Colonic mucosa (tissue), 4 donors: ENCODE measurements at regions not wholly inside any gene's neighbourhood (a gene's known extent, or its start where the extent isn't known, plus 50 kb on each side); places are given as distances from the start of the nearest gene placed in this dataset.

Experiments
- DNase-seq: peaks from one replicate; pipeline ENCODE4 v3.0.0-alpha.2; 2020
- H3K27ac ChIP-seq: fragments of 200-600 bp; one replicate; pipeline ENCODE4 v1.8.0; 2021
- H3K27me3 ChIP-seq: fragments of 200-600 bp; one replicate; pipeline ENCODE4 v1.8.0; 2021
- H3K36me3 ChIP-seq: fragments of 200-600 bp; one replicate; pipeline ENCODE4 v1.8.0; 2021
- H3K4me1 ChIP-seq: fragments of 200-600 bp; one replicate; pipeline ENCODE4 v1.8.0; 2021; ENCODE audit warnings: mild to moderate bottlenecking
- H3K4me3 ChIP-seq: fragments of 200-600 bp; one replicate; pipeline ENCODE4 v1.8.0; 2021
- H3K9ac ChIP-seq, 2 donors: one replicate each; pipeline ENCODE4 v1.7.0; 2013; ENCODE audit warnings: control low read depth in 2 of 2, low read depth in 2 of 2, low read length in 2 of 2
- H3K9me3 ChIP-seq: fragments of 200-600 bp; one replicate; pipeline ENCODE4 v1.8.0; 2021
- CTCF ChIP-seq: fragments of 200-600 bp; IDR thresholded peaks from one replicate; pipeline ENCODE4 v1.8.0; 2022; ENCODE audit warnings: antibody characterized with exemption, mild to moderate bottlenecking
- intact Hi-C: fragments of 100-400 bp; cut with DNase I; formaldehyde crosslinking; loops from one replicate; pipeline ENCODE4 v1.14.1; 2022
- donor health status: healthy.
- donor health status: DM: no; HTN: no; CAD: no.
- donor health status: DM: no; HTN: no; CAD: no.

- no peak for DNase-seq
- Histone ChIP-seq H3K4me1 (no peaks in the 10 kb centered on the region), H3K9ac (no peak overlapping the region), H3K9me3 (no peaks in the 10 kb centered on the region), H3K4me3 (no peak overlapping the region), H3K27ac (no peak overlapping the region), H3K27me3 (no peaks in the 10 kb centered on the region), H3K36me3 (no peaks in the 10 kb centered on the region)
- TF ChIP-seq CTCF = no peak
- intact Hi-C loops = no loop called here
Measured at GRCh38 chr3:4220065-4220464, 83.1 kb upstream of the SETMAR start.

DNA sequence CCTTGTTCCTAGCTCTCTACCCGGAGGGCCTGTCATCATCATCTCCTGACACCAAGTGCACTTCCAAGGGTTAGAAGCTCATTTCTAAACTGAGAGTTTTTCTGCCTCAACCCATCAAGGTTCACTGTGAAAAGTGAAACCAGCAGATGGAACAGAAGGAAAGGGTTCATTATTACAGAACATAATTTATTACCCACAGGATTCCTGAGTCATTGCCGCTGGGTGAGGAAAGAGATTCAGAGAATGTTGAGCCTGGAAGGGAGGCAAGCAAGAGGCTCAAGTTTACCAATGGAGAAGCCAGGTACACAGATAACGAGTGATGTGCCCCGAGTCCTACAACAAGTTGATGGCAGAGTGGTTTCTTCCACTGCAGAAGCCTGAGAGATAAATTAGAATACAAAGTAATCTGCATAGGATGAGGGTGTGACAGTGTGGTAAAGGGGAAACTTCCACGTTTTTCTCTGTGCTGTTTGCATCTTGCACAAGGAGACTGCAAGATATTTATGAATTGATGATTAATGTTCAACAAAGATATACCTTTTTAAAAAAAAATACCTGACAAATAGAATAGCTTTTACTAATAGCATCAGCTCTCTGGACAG lies 80.5 kb upstream of the SETMAR start:
- no peaks in the 10 kb centered on the region for H3K4me1 ChIP-seq
- no peak overlapping the region for H3K27ac ChIP-seq
- H3K9me3 ChIP-seq = no peaks in the 10 kb centered on the region
- intact Hi-C loops = no loop called here
- H3K9ac ChIP-seq = no peak overlapping the region
- no peaks in the 10 kb centered on the region for H3K36me3 ChIP-seq
- no peaks in the 10 kb centered on the region for H3K27me3 ChIP-seq
- TF ChIP-seq CTCF = no peak
- DNase-seq = no peak
- no peak overlapping the region for H3K4me3 ChIP-seq

- Histone ChIP-seq H3K36me3 (no peaks in the 10 kb centered on the region), H3K4me3 (no peak overlapping the region), H3K4me1 (no peaks in the 10 kb centered on the region), H3K27me3 (no peaks in the 10 kb centered on the region), H3K27ac (no peak overlapping the region), H3K9me3 (no peaks in the 10 kb centered on the region), H3K9ac (no peak overlapping the region)
- intact Hi-C loops = no loop called here
- no peak for DNase-seq
- TF ChIP-seq CTCF = no peak
Measured at GRCh38 chr3:4223777-4224176, 79.4 kb upstream of the SETMAR start.

GRCh38 chr3:4224331-4224730 lies 78.8 kb upstream of the SETMAR start:
- H3K27ac ChIP-seq = no peak overlapping the region
- no peaks in the 10 kb centered on the region for H3K4me1 ChIP-seq
- no peaks in the 10 kb centered on the region for H3K27me3 ChIP-seq
- H3K36me3 ChIP-seq = no peaks in the 10 kb centered on the region
- no peak overlapping the region for H3K9ac ChIP-seq
- H3K4me3 ChIP-seq = no peak overlapping the region
- H3K9me3 ChIP-seq = no peaks in the 10 kb centered on the region
- intact Hi-C loops = no loop called here
- no peak for TF ChIP-seq CTCF
- no peak for DNase-seq

GRCh38 chr3:4225005-4225471 lies 78.1 kb upstream of the SETMAR start:
- no peak overlapping the region for H3K27ac ChIP-seq
- no peak overlapping the region for H3K9ac ChIP-seq
- H3K27me3 ChIP-seq = no peaks in the 10 kb centered on the region
- intact Hi-C loops = no loop called here
- TF ChIP-seq CTCF = no peak
- no peak overlapping the region for H3K4me3 ChIP-seq
- H3K36me3 ChIP-seq = no peaks in the 10 kb centered on the region
- H3K9me3 ChIP-seq = no peaks in the 10 kb centered on the region
- no peaks in the 10 kb centered on the region for H3K4me1 ChIP-seq
- no peak for DNase-seq
